Fibroblast of lung (primary cell): ENCODE measurements at regions not wholly inside any gene's neighbourhood (a gene's known extent, or its start where the extent isn't known, plus 50 kb on each side); places are given as distances from the start of the nearest gene placed in this dataset.

Experiments used
- DNase-seq, 2 donors: peaks; one replicate each; pipeline versions ENCODE4 v3.0.0 to v3.0.0-alpha.2; 2010; ENCODE audit warnings: low read depth in 2 of 2
- H2AFZ ChIP-seq: 2 replicates; pipeline ENCODE4 v1.5.1; 2012; ENCODE audit warnings: low read length, control low read depth, inconsistent platforms
- H3K27ac ChIP-seq: 2 replicates; pipeline ENCODE4 v1.5.1; 2011; ENCODE audit warnings: low read length, control low read depth; ENCODE audit not compliant: insufficient read depth
- H3K27me3 ChIP-seq: 2 replicates; pipeline ENCODE4 v1.5.1; 2011; ENCODE audit warnings: mild to moderate bottlenecking, low read length; ENCODE audit not compliant: control insufficient read depth, insufficient read depth
- H3K36me3 ChIP-seq: 2 replicates; pipeline ENCODE4 v1.5.1; 2011; ENCODE audit warnings: low read length; ENCODE audit not compliant: control insufficient read depth, insufficient read depth
- H3K4me1 ChIP-seq: 2 replicates; pipeline ENCODE4 v1.5.1; 2011; ENCODE audit warnings: low read length; ENCODE audit not compliant: control insufficient read depth, insufficient read depth; ENCODE audit errors: extremely low read depth
- H3K4me2 ChIP-seq: 2 replicates; pipeline ENCODE4 v1.5.1; 2011; ENCODE audit warnings: low read length, control low read depth; ENCODE audit not compliant: insufficient read depth; ENCODE audit errors: extremely low read depth
- H3K4me3 ChIP-seq, 4 experiments: fragments of 200-600 bp in 1 of 4; sonication (generic) in 1 of 4; replicated peaks in 1 of 4; 2 replicates each; pipeline ENCODE4 v1.5.1; 2011 to 2016; ENCODE audit warnings: low read length in 4 of 4, low read depth in 3 of 4, mild to moderate bottlenecking in 3 of 4, control low read depth in 2 of 4, inconsistent platforms in 1 of 4, mixed read lengths in 1 of 4; ENCODE audit not compliant: insufficient read depth in 1 of 4; ENCODE audit errors: control extremely low read depth in 1 of 4
- H3K79me2 ChIP-seq: 2 replicates; pipeline ENCODE4 v1.5.1; 2012; ENCODE audit warnings: mild to moderate bottlenecking, low read length, inconsistent platforms; ENCODE audit not compliant: control insufficient read depth, insufficient read depth
- H3K9ac ChIP-seq: 2 replicates; pipeline ENCODE4 v1.5.1; 2011; ENCODE audit warnings: mild to moderate bottlenecking, low read length, control low read depth; ENCODE audit not compliant: insufficient read depth
- H3K9me3 ChIP-seq: 2 replicates; pipeline ENCODE4 v1.5.1; 2012; ENCODE audit warnings: low read depth, low read length; ENCODE audit not compliant: control insufficient read depth, insufficient read depth
- H4K20me1 ChIP-seq: 2 replicates; pipeline ENCODE4 v1.5.1; 2011; ENCODE audit warnings: low read length; ENCODE audit not compliant: control insufficient read depth, insufficient read depth; ENCODE audit errors: extremely low read depth
- CTCF ChIP-seq, 2 donors: IDR thresholded peaks in 1 of 2; conservative IDR thresholded peaks in 1 of 2; 1 replicate in 1 of 2; 2 replicates in 1 of 2; pipeline ENCODE4 v1.5.1; 2011 to 2012; ENCODE audit warnings: low read length in 2 of 2, control low read depth in 1 of 2, inconsistent platforms in 1 of 2, low read depth in 1 of 2, mild to moderate bottlenecking in 1 of 2
- EZH2 ChIP-seq: IDR thresholded peaks from 2 replicates; pipeline ENCODE4 v1.5.1; 2012; ENCODE audit warnings: low read length, control low read depth, mild to moderate bottlenecking; ENCODE audit errors: missing control alignments

DNA sequence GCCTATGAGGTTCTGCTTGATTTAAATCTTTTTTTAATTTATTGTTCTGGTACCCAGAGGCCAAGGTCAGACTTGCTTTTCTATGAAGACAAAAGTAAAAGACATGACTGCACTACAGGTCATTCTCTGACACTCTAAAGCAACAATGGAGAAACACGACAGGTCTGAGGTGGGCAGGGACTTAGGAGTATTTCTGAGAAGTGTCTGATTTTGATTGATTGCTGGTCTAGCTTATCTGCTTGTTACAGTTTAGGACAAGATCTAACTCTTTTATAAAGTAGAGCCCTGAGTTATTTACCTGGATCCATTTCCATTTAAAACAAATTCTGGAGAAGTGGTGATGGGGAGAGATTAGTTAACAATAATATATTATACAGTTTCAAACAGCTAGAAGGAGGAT is 115.2 kb upstream of the STT3B start:
- TF ChIP-seq CTCF (conservative IDR thresholded peaks at IDR 0.05 in 1 of 2, IDR thresholded peaks at IDR 0.05 in 1 of 2; ENCODE audit: low read depth in 1 of 2, low read length in 2 of 2) (no peak), EZH2 (no peak)
- Histone ChIP-seq H3K27ac (no peak overlapping the region), H3K27me3 (no peaks in the 10 kb centered on the region), H3K9ac (no peak overlapping the region), H3K9me3 (no peaks in the 10 kb centered on the region), H3K4me3 (no peak overlapping the region), H3K4me1 (no peaks in the 10 kb centered on the region), H3K4me2 (no peak overlapping the region), H2AFZ (no peak overlapping the region), H4K20me1 (no peaks in the 10 kb centered on the region), H3K36me3 (no peaks in the 10 kb centered on the region), H3K79me2 (no peaks in the 10 kb centered on the region)
- DNase-seq, result no peak

GRCh38 chr3:31420311-31420710 is 112.4 kb upstream of the STT3B start:
- Histone ChIP-seq H3K9ac (no peak overlapping the region), H3K27ac (no peak overlapping the region), H2AFZ (no peak overlapping the region), H3K79me2 (no peaks in the 10 kb centered on the region), H4K20me1 (no peaks in the 10 kb centered on the region), H3K27me3 (no peaks in the 10 kb centered on the region), H3K4me3 (no peak overlapping the region), H3K36me3 (no peaks in the 10 kb centered on the region), H3K9me3 (no peaks in the 10 kb centered on the region), H3K4me1 (peaks cover 2% of the 10 kb centered on the region), H3K4me2 (no peak overlapping the region)
- TF ChIP-seq EZH2 (no peak), CTCF (conservative IDR thresholded peaks at IDR 0.05 in 1 of 2, IDR thresholded peaks at IDR 0.05 in 1 of 2; ENCODE audit: low read depth in 1 of 2, low read length in 2 of 2) (no peak)
- DNase-seq, result no peak

GRCh38 chr3:31421314-31422048 is 111.2 kb upstream of the STT3B start:
- Histone ChIP-seq H3K4me3 (no peak overlapping the region), H3K36me3 (no peaks in the 10 kb centered on the region), H2AFZ (no peak overlapping the region), H3K4me2 (no peak overlapping the region), H3K79me2 (no peaks in the 10 kb centered on the region), H3K4me1 (peaks cover 2% of the 10 kb centered on the region), H3K9me3 (no peaks in the 10 kb centered on the region), H3K27me3 (no peaks in the 10 kb centered on the region), H3K27ac (no peak overlapping the region), H3K9ac (no peak overlapping the region), H4K20me1 (no peaks in the 10 kb centered on the region)
- TF ChIP-seq CTCF (conservative IDR thresholded peaks at IDR 0.05 in 1 of 2, IDR thresholded peaks at IDR 0.05 in 1 of 2; ENCODE audit: low read depth in 1 of 2, low read length in 2 of 2) (no peak), EZH2 (no peak)
- DNase-seq, result peak in 1 of 2 donors; percentile 37
